ENCODE measurements at regions not wholly inside any gene's neighbourhood (a gene's known extent, or its start where the extent isn't known, plus 50 kb on each side); places are given as distances from the start of the nearest gene placed in this dataset.

- no peak for TF ChIP-seq CTCF (IDR thresholded peaks at IDR 0.05)
- TF ChIP-seq POLR2AphosphoS5 (IDR thresholded peaks at IDR 0.05): no peak
These were observed 131.5 kb upstream of the PTPN3 start for GRCh38 chr9:109629615-109630014.
